ENCODE measurements at regions not wholly inside any gene's neighbourhood (a gene's known extent, or its start where the extent isn't known, plus 50 kb on each side); places are given as distances from the start of the nearest gene placed in this dataset.

GRCh38 chr1:55981010-55981650 is 598.2 kb downstream of the PLPP3 start:
- CTCF ChIA-PET, result interaction anchor here (0.6 kb wide), 1 partner anchor 154 kb away, joined by 3 read pairs; no protein-coding TSS in a partner anchor
- POLR2A ChIA-PET (ENCODE audit: low non-redundant PET), result no interaction called here
- DNase-seq (ENCODE audit: low spot score), result no peak
- TF ChIP-seq, protein P1, sequence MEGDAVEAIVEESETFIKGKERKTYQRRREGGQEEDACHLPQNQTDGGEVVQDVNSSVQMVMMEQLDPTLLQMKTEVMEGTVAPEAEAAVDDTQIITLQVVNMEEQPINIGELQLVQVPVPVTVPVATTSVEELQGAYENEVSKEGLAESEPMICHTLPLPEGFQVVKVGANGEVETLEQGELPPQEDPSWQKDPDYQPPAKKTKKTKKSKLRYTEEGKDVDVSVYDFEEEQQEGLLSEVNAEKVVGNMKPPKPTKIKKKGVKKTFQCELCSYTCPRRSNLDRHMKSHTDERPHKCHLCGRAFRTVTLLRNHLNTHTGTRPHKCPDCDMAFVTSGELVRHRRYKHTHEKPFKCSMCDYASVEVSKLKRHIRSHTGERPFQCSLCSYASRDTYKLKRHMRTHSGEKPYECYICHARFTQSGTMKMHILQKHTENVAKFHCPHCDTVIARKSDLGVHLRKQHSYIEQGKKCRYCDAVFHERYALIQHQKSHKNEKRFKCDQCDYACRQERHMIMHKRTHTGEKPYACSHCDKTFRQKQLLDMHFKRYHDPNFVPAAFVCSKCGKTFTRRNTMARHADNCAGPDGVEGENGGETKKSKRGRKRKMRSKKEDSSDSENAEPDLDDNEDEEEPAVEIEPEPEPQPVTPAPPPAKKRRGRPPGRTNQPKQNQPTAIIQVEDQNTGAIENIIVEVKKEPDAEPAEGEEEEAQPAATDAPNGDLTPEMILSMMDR (conservative IDR thresholded peaks at IDR 0.05; ENCODE audit: low read depth), result no peak
- no peak overlapping the region for H3K27ac ChIP-seq

- TF ChIP-seq, protein P1 (conservative IDR thresholded peaks at IDR 0.05; ENCODE audit: low read depth), result no peak
- ChIA-PET CTCF (interaction anchor here (0.6 kb wide), 1 partner anchor 154 kb away, joined by 3 read pairs; no protein-coding TSS in a partner anchor), POLR2A (ENCODE audit: low non-redundant PET) (no interaction called here)
- no peak overlapping the region for H3K27ac ChIP-seq
- no peak for DNase-seq (ENCODE audit: low spot score)
These were observed 598.8 kb downstream of the PLPP3 start for GRCh38 chr1:55980582-55980981.

DNA sequence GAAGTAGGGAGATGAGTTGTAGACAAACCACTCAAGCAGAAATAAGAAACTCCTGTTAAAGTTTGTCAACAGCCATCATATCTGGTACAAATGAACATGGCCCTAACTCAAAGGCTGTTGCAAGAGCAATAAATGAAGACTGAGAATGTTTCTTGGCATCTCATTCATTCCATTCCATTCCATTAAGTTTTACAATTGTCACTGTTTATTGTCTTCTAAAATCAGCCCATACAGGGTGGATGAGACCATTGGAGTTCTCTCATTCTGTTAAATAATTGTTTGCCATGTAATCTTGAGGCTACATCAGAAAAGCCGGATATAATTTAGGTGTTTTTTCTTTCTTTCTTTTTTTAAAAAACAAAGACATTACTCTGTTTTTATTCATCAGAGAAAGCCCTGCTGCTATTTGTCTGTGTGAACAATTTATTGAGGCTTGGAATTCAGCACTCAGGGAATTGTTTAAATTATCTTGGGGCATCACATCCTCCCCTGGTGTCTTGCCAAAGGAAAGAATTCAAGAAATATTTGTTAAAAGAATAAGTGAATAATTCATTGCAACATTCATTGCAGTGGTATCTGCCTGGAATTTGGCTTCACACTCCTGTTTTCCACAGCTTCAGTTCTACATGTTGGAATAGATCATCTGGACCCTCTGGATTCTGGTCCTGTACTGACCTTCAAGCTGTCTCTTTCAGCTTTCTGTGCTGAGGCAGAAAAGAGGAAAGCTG is 604.5 kb downstream of the PLPP3 start:
- TF ChIP-seq, protein P1 (conservative IDR thresholded peaks at IDR 0.05; ENCODE audit: low read depth), result no peak
- POLR2A ChIA-PET (ENCODE audit: low non-redundant PET), result no interaction called here
- CTCF ChIA-PET, result no interaction called here
- no peak overlapping the region for H3K27ac ChIP-seq
- no peak for DNase-seq (ENCODE audit: low spot score)

GRCh38 chr1:55970526-55971110 is 608.7 kb downstream of the PLPP3 start:
- no peak for DNase-seq (ENCODE audit: low spot score)
- ChIA-PET POLR2A (ENCODE audit: low non-redundant PET) (no interaction called here), CTCF (interaction anchor here (0.6 to 0.9 kb wide), 2 partner anchors 510 to 681 kb away, joined by 3 to 4 read pairs; no protein-coding TSS in a partner anchor)
- TF ChIP-seq, protein P1 (conservative IDR thresholded peaks at IDR 0.05; ENCODE audit: low read depth), result no peak
- no peak overlapping the region for H3K27ac ChIP-seq

GRCh38 chr1:55969322-55969721 is 610.0 kb downstream of the PLPP3 start:
- H3K27ac ChIP-seq, result no peak overlapping the region
- DNase-seq (ENCODE audit: low spot score), result no peak
- POLR2A ChIA-PET (ENCODE audit: low non-redundant PET), result no interaction called here
- TF ChIP-seq, protein P1 (conservative IDR thresholded peaks at IDR 0.05; ENCODE audit: low read depth), result no peak
- CTCF ChIA-PET, result no interaction called here

GRCh38 chr1:55968661-55969060 is 610.7 kb downstream of the PLPP3 start:
- CTCF ChIA-PET, result no interaction called here
- POLR2A ChIA-PET (ENCODE audit: low non-redundant PET), result no interaction called here
- H3K27ac ChIP-seq, result no peak overlapping the region
- TF ChIP-seq, protein P1 (conservative IDR thresholded peaks at IDR 0.05; ENCODE audit: low read depth), result no peak
- DNase-seq (ENCODE audit: low spot score), result no peak

Measured in RWPE1 (cell line).